IMR-90 (cell line): ENCODE measurements at regions not wholly inside any gene's neighbourhood (a gene's known extent, or its start where the extent isn't known, plus 50 kb on each side); places are given as distances from the start of the nearest gene placed in this dataset.

Source experiments
- BHLHE40 ChIP-seq: fragments of 150-350 bp; IDR thresholded peaks from 2 replicates; pipeline ENCODE4 v1.6.1; 2016; ENCODE audit warnings: mild to moderate bottlenecking, low read depth, low read length
- CEBPB ChIP-seq: IDR thresholded peaks from 2 replicates; pipeline ENCODE4 v1.6.1; 2012; ENCODE audit warnings: low read depth, low read length, improper control_type of control experiment
- CTCF ChIP-seq: conservative IDR thresholded peaks from 2 replicates; pipeline ENCODE4 v1.5.1; 2012; ENCODE audit warnings: mild to moderate bottlenecking, low read depth, low read length, improper control_type of control experiment
- MAFK ChIP-seq: IDR thresholded peaks from 2 replicates; pipeline ENCODE4 v1.6.1; 2012; ENCODE audit warnings: low read depth, low read length, improper control_type of control experiment
- POLR2A ChIP-seq: IDR thresholded peaks from 2 replicates; pipeline ENCODE4 v1.6.1; 2012; ENCODE audit warnings: mild to moderate bottlenecking, low read depth, low read length
- RAD21 ChIP-seq: IDR thresholded peaks from 2 replicates; pipeline ENCODE4 v1.6.1; 2012; ENCODE audit warnings: low read length, improper control_type of control experiment
- RCOR1 ChIP-seq: IDR thresholded peaks from 2 replicates; pipeline ENCODE4 v1.6.1; 2012; ENCODE audit warnings: mild to moderate bottlenecking, low read length, improper control_type of control experiment; ENCODE audit not compliant: insufficient replicate concordance
- RFX5 ChIP-seq: IDR thresholded peaks from 2 replicates; pipeline ENCODE4 v1.8.0; 2012; ENCODE audit warnings: low read depth, mild to moderate bottlenecking, low read length, moderate library complexity
- SMC3 ChIP-seq: fragments of 150-350 bp; IDR thresholded peaks from 2 replicates; pipeline ENCODE4 v1.6.1; 2016; ENCODE audit warnings: low read depth, mild to moderate bottlenecking, antibody characterized with exemption, low read length, moderate library complexity

GRCh38 chr3:27568393-27568792 is 84.2 kb upstream of the SLC4A7 start:
- TF ChIP-seq POLR2A = no peak
- TF ChIP-seq RCOR1 = no peak
- TF ChIP-seq SMC3 = no peak
- TF ChIP-seq CTCF = no peak
- no peak for TF ChIP-seq MAFK
- no peak for TF ChIP-seq RFX5
- TF ChIP-seq RAD21 = no peak
- TF ChIP-seq BHLHE40 = no peak
- 0 out of 2 replicates have a peak, but pooled peaks have one; percentile 20 for TF ChIP-seq CEBPB
